VCaP (cell line): ENCODE measurements at regions not wholly inside any gene's neighbourhood (a gene's known extent, or its start where the extent isn't known, plus 50 kb on each side); places are given as distances from the start of the nearest gene placed in this dataset.
"Not testable (repeated sequence)": the region's sequence is repeated elsewhere in the genome, so short reads cannot be mapped to it uniquely, and the experiment has no call there.

ENCODE experiments used
- H3K27ac ChIP-seq: fragments of 450-650 bp; 2 replicates; pipeline ENCODE4 v1.5.1; 2017
- CTCF ChIP-seq: fragments of 450-650 bp; conservative IDR thresholded peaks from 2 replicates; pipeline ENCODE4 v1.5.1; 2017; ENCODE audit warnings: mild to moderate bottlenecking, moderate library complexity

- no peak for TF ChIP-seq CTCF
- no peak overlapping the region for H3K27ac ChIP-seq
Measured at GRCh38 chr2:11073776-11074175, 81.5 kb upstream of the SLC66A3 start.

- no peak overlapping the region for H3K27ac ChIP-seq
- no peak for TF ChIP-seq CTCF
Measured at GRCh38 chr2:11074246-11074820, 80.9 kb upstream of the SLC66A3 start.

- TF ChIP-seq CTCF, result no peak
Measured at GRCh38 chr2:11075221-11075620, 80.0 kb upstream of the SLC66A3 start.

GRCh38 chr2:11077411-11077810, 77.9 kb upstream of the SLC66A3 start:
- TF ChIP-seq CTCF, result no peak
- H3K27ac ChIP-seq, result no peak overlapping the region

More at GRCh38 chr2:11075221-11075620, 80.0 kb upstream of the SLC66A3 start:
- H3K27ac ChIP-seq, result no peak overlapping the region

- no peak for TF ChIP-seq CTCF
- H3K27ac ChIP-seq, result no peak overlapping the region
Measured at GRCh38 chr2:11079136-11079824, 76.0 kb upstream of the SLC66A3 start.

- no peak overlapping the region for H3K27ac ChIP-seq
- no peak for TF ChIP-seq CTCF
Measured at GRCh38 chr2:11080253-11081115, 74.8 kb upstream of the SLC66A3 start.

- no peak overlapping the region for H3K27ac ChIP-seq
- no peak for TF ChIP-seq CTCF
Measured at GRCh38 chr2:11082880-11083279, 72.4 kb upstream of the SLC66A3 start.

GRCh38 chr2:11088821-11089220, 66.4 kb upstream of the SLC66A3 start:
- not testable (repeated sequence) for H3K27ac ChIP-seq
